Rectal smooth muscle tissue (tissue), 1 donor: ENCODE measurements at regions not wholly inside any gene's neighbourhood (a gene's known extent, or its start where the extent isn't known, plus 50 kb on each side); places are given as distances from the start of the nearest gene placed in this dataset.

Experiments
- H3K27ac ChIP-seq: one replicate; pipeline ENCODE4 v1.7.0; 2013; ENCODE audit warnings: low read depth, low read length, inconsistent platforms
- H3K27me3 ChIP-seq: one replicate; pipeline ENCODE4 v1.7.0; 2013; ENCODE audit warnings: low read length; ENCODE audit not compliant: control insufficient read depth, insufficient read depth
- H3K36me3 ChIP-seq: one replicate; pipeline ENCODE4 v1.7.0; 2013; ENCODE audit warnings: low read length; ENCODE audit not compliant: control insufficient read depth, insufficient read depth
- H3K4me1 ChIP-seq: one replicate; pipeline ENCODE4 v1.7.0; 2013; ENCODE audit warnings: low read length; ENCODE audit not compliant: control insufficient read depth, insufficient read depth
- H3K4me3 ChIP-seq: one replicate; pipeline ENCODE4 v1.7.0; 2013; ENCODE audit warnings: low read length
- H3K9ac ChIP-seq: one replicate; pipeline ENCODE4 v1.7.0; 2013; ENCODE audit warnings: low read length

DNA sequence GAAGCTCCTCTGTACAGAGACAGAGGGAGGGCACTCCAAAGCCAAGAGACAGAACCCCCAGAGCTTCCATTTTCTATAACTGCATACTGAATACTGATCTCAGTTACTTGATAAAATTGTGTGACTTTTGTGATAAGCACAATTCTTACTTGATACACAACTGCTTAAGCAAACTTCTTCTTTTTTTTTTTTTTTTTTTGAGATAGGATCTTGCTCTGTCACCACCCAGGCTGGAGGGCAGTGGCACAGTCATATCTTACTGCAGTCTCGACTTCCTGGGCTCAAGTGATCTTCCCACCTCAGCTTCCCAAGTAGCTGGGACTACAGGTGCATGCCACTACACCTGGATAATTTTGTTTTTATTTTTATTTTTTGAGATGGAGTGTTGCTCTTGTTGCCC, 252.1 kb upstream of the ZNF608 start:
- Histone ChIP-seq H3K27ac (no peak overlapping the region), H3K27me3 (no peaks in the 10 kb centered on the region), H3K4me3 (no peak overlapping the region), H3K9ac (no peak overlapping the region), H3K36me3 (no peaks in the 10 kb centered on the region), H3K4me1 (no peaks in the 10 kb centered on the region)

- no peaks in the 10 kb centered on the region for H3K36me3 ChIP-seq
- H3K4me3 ChIP-seq: no peak overlapping the region
- H3K27ac ChIP-seq: no peak overlapping the region
- no peaks in the 10 kb centered on the region for H3K4me1 ChIP-seq
- no peak overlapping the region for H3K9ac ChIP-seq
- no peaks in the 10 kb centered on the region for H3K27me3 ChIP-seq
These were observed 256.5 kb upstream of the ZNF608 start for GRCh38 chr5:125002727-125003598.

DNA sequence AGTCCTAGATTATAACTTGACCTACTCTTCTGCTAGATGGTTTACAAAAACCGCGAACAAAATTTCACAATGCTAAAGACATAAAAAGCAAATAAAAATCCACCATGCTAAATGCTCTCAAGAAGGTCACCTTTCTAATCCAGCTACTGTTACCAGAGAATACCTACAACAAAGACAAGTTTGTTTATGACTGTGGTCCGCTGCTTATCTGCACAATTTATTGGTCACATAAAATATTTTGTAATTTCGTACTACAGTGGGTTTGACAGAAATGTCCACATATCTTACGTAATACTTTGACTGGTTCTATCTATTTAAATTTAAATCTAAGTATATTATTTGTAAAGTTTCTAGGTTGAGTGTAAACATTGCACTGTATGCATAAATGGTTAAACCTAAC, 257.6 kb upstream of the ZNF608 start:
- H3K4me3 ChIP-seq: no peak overlapping the region
- no peaks in the 10 kb centered on the region for H3K27me3 ChIP-seq
- no peak overlapping the region for H3K9ac ChIP-seq
- H3K27ac ChIP-seq: no peak overlapping the region
- no peaks in the 10 kb centered on the region for H3K4me1 ChIP-seq
- no peaks in the 10 kb centered on the region for H3K36me3 ChIP-seq

DNA sequence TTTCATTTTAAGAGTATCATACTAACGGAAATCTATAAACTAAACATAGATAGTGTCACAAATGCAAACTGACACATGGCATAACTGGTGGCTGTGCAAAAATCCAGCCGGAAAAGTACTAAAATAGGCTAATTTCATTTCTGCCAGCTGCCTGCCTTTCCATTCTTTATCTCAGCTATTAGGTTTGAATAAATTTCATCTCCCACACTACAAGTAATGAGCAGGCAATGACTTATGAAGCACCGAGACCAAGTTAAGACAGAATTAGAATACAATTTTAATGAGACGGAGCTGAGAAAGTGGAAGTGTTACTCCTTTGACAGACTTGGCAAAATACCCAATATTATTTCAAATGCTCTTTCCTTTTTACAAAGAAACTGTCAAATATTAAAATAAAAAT, 258.8 kb upstream of the ZNF608 start:
- Histone ChIP-seq H3K9ac (no peak overlapping the region), H3K4me1 (no peaks in the 10 kb centered on the region), H3K27ac (no peak overlapping the region), H3K27me3 (no peaks in the 10 kb centered on the region), H3K36me3 (no peaks in the 10 kb centered on the region), H3K4me3 (no peak overlapping the region)

DNA sequence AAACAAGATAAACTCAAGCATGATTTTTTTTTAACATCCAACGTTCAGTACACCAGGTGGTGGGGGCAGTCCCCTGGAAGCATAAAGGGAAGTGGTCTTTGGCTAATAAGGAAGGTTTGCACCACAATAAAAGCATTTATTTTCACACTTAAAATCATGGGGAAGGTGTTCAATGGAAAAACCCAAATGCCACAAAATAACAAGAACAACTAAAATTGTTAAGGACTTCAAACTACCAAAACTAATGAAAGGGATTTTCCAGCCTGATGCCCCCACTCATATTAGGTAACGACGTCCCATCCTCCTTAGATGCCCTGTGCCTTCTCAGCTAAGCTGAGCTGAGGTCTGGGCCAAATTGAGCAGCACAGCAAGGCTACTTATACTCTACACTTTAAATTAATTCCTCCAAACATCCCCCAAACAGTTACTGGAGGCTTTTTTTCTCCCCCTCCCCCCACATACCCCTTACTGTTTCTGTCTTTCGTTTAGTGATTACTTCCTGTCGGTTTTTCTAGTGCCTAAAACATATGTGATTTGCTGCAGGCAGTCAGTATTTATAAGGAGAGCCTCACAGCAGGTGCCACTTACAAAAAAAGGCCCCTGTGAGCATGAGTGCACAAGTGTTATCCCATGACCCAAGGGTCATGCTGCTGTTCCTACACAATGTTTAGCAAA, 259.7 kb upstream of the ZNF608 start:
- Histone ChIP-seq H3K36me3 (no peaks in the 10 kb centered on the region), H3K27ac (no peak overlapping the region), H3K27me3 (no peaks in the 10 kb centered on the region), H3K4me3 (no peak overlapping the region), H3K9ac (no peak overlapping the region), H3K4me1 (no peaks in the 10 kb centered on the region)

GRCh38 chr5:125010356-125010755, 263.9 kb upstream of the ZNF608 start:
- no peaks in the 10 kb centered on the region for H3K27me3 ChIP-seq
- no peak overlapping the region for H3K9ac ChIP-seq
- no peak overlapping the region for H3K4me3 ChIP-seq
- no peaks in the 10 kb centered on the region for H3K4me1 ChIP-seq
- no peak overlapping the region for H3K27ac ChIP-seq
- no peaks in the 10 kb centered on the region for H3K36me3 ChIP-seq

DNA sequence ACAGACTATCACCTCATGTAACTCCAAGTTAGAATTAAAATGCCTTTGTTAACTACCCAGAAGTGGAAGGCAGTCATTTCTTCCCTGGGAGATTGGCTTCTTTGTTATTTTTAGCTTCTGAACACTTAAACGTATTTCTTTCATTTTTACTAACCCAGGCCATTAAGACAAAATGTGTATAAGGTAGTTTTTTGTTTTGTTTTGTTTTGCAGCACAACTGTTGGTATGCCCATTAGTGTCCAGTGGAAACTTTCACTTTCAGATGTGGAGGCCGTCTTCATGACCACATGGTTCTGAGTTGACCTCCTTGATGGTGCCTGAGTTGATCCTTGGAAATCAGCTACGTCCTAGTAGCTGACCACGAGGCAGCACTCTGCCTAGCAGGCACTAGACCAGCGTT, 264.6 kb upstream of the ZNF608 start:
- no peak overlapping the region for H3K27ac ChIP-seq
- H3K27me3 ChIP-seq: no peaks in the 10 kb centered on the region
- H3K9ac ChIP-seq: no peak overlapping the region
- no peak overlapping the region for H3K4me3 ChIP-seq
- no peaks in the 10 kb centered on the region for H3K4me1 ChIP-seq
- no peaks in the 10 kb centered on the region for H3K36me3 ChIP-seq

DNA sequence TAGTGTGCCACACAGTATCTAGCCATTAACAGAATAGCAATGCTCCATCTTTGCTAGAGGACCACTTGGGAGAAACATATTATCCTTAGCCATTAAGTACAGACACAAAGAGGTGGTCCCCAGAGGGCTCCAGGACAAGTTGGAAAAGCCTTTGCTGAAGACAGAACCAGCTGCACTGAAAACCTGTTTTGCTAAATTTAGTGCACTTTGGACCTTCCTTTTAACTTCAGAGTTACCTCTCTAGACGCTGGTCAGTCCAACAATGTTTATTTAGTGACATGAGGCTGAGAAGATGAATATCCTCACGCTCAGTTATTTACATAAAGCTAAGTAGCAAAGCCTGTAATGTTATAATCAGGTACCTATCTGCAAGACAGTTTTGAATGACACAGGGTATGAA, 265.0 kb upstream of the ZNF608 start:
- Histone ChIP-seq H3K4me1 (no peaks in the 10 kb centered on the region), H3K36me3 (no peaks in the 10 kb centered on the region), H3K27ac (no peak overlapping the region), H3K9ac (no peak overlapping the region), H3K27me3 (no peaks in the 10 kb centered on the region), H3K4me3 (no peak overlapping the region)

DNA sequence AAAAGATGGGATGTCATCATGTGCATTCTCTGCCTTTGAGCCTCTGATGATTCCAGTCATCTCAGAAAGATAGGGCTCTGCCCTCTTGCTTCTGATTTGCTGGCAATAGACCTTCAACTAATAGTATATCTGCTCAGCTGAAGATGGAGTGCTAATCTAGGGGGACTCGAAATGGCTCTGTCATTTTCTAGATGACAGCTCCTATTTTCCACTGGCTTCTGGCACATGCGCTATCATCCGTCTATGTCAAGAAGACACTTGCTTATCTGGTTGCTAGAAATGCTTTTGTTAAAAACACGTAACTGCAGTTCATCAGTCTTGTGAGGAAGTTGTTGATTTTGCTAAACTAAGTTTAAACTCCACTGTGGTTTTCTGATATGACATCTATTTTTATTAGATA, 265.5 kb upstream of the ZNF608 start:
- no peak overlapping the region for H3K4me3 ChIP-seq
- H3K36me3 ChIP-seq: no peaks in the 10 kb centered on the region
- H3K9ac ChIP-seq: no peak overlapping the region
- no peaks in the 10 kb centered on the region for H3K27me3 ChIP-seq
- H3K4me1 ChIP-seq: no peaks in the 10 kb centered on the region
- H3K27ac ChIP-seq: no peak overlapping the region

DNA sequence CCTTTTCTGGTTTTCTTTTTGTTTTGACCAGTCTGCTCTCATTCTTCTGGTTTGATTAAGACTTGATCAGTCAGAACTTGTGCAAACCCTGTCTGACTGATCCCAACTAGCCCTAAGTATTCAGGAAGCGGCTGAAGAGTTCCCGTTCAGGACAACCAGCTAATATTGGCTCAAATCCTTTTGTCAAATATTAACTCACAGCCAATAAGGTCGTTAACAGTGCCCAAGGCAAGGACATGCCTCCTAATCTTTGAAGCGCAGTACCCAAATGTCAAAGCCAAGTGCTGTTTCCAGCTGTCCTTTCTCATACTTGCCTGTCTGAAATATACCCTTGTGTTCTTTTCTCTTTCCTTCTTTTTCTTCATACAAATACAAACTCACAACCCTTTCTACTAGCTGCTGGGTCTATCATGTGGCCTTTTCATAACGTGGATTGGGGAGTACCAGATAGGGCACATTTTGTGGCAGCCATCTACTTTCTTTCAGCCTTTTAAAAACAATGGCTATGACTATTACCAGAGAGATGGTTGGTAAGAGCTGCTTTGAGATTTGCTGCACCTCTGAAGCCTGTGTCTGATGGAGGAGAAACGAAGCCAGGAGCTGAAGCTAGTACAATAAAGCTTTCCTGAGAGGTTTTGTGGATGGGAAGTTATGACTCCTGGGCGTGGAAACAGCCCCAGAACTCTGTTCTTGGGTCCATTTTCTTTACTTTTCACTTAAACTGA, 266.4 kb upstream of the ZNF608 start:
- H3K36me3 ChIP-seq: no peaks in the 10 kb centered on the region
- no peaks in the 10 kb centered on the region for H3K27me3 ChIP-seq
- H3K4me3 ChIP-seq: no peak overlapping the region
- no peak overlapping the region for H3K27ac ChIP-seq
- H3K4me1 ChIP-seq: no peaks in the 10 kb centered on the region
- H3K9ac ChIP-seq: no peak overlapping the region

GRCh38 chr5:125014202-125014601, 267.8 kb upstream of the ZNF608 start:
- Histone ChIP-seq H3K27ac (no peak overlapping the region), H3K27me3 (no peaks in the 10 kb centered on the region), H3K36me3 (no peaks in the 10 kb centered on the region), H3K9ac (no peak overlapping the region), H3K4me1 (no peaks in the 10 kb centered on the region), H3K4me3 (no peak overlapping the region)

DNA sequence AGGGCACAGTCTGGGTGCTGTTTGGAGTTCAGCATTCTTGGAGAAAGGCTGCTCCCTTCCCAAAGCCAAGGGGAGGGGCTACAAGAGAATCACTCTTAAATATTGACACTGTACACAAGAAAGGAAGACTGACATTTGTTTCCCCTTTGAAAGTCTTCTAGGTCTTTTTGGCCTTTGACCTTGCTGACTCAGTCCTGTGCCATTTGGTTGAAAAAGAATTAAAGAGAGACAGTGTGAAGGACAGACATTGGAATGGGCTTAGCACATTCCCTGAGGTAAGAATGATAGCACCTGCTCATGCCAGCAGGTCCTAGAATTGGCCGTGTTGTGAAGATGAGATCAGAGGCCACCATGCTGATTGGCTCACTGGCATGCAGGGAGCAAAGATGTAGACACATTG, 271.4 kb upstream of the ZNF608 start:
- no peak overlapping the region for H3K9ac ChIP-seq
- H3K27me3 ChIP-seq: no peaks in the 10 kb centered on the region
- H3K4me1 ChIP-seq: no peaks in the 10 kb centered on the region
- H3K4me3 ChIP-seq: no peak overlapping the region
- H3K36me3 ChIP-seq: no peaks in the 10 kb centered on the region
- H3K27ac ChIP-seq: no peak overlapping the region
